Hematopoietic multipotent progenitor cell treated with erythropoietin and hydrocortisone succinate and interleukin-3 and kit ligand, for 8 days (in vitro differentiated cells): ENCODE measurements at regions not wholly inside any gene's neighbourhood (a gene's known extent, or its start where the extent isn't known, plus 50 kb on each side); places are given as distances from the start of the nearest gene placed in this dataset.
"Not testable (repeated sequence)": the region's sequence is repeated elsewhere in the genome, so short reads cannot be mapped to it uniquely, and the experiment has no call there.

Experiments used
- DNase-seq: peaks from one replicate; pipeline ENCODE4 v3.0.0-alpha.2; 2015

GRCh38 chr4:23504083-23504482, 385.8 kb downstream of the PPARGC1A start:
- DNase-seq: no peak

- DNase-seq: no peak
Observed at GRCh38 chr4:23500894-23501449, 388.9 kb downstream of the PPARGC1A start.

- no peak for DNase-seq
Observed at GRCh38 chr4:23485801-23486200, 404.0 kb downstream of the PPARGC1A start.

DNA sequence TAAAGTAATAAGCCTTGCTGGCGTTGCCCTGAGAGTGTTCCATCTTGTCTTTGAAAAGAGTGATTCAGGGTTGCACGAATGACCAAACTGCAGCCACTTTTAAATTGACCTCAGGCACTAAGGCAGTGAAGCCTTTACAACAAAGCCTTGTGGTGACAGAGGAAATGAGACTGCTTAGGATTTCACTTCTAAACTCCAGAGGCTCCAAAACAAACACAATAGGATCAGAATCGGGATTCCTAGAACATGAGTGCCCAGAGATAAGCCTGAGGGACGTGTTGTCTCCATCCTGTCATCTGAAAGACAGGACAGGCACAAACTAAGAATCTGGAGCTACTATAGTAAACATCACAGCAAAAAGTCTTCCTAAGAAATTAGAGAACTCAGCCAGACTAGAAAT, 405.2 kb downstream of the PPARGC1A start:
- DNase-seq: no peak

DNA sequence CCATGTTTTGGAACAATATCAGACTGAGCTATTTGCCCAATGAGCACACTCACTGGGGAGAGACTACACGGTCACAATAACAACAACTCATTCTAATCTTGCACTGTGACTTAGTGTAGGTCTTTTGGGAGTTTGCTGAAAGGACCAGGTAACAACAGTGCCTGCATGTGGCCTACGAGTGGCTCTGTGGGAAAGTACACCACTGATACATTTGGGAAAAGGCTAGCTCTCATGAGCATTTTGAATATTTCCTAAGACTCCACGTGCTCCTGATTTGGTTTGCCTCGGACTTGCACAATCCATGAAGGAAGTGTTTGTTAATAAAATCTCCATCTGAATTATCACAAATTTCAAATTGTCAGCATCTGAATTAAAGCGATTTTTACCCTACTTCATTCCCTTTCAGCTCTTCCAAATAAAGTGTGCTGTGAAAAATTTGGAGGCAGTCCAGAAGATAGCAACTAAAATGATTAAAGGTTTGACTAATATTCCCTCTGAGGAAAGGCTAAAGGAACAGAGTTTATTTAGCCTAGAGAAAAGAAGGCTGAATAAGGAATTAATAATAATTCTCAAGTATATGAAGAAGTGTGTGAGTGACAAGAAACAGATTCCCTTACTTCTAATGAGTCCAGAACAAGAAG, 406.4 kb downstream of the PPARGC1A start:
- DNase-seq: no peak

DNA sequence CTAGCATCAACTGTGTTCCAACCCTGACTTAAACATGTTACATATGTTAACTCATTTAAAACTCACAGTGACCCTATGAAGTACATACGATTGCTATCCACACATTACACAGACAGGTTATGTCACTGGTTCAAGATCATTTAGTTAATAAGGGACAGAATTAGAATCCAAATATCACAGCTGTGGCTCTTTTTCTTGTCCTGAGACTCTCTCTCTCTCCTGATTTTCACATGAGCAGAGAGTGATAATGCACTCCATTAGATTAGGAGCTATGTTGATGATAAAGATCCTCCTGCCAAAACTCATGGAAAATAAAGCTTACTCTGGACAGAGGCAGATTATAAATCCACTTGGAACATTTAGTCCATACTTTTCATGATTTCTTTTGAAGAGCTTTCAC, 408.3 kb downstream of the PPARGC1A start:
- DNase-seq: no peak

DNA sequence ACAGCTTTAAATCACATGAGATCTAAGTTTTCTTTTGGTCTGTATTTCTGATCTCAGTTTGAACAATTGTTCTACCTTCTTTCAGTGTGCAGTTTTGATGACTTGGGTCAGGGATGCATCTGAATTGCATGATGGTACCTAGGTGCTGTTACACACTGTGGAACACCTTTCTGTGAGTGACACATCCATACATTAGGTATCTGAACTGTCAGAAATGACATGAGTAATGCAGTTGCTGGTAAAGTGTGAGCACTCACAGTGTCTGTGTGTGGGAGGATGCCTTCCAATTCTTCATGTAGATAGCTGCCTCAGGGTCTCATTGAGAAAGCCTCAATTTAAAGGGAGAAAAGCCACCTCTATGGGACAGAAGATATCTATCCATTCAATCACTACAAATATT, 411.9 kb downstream of the PPARGC1A start:
- no peak for DNase-seq

- DNase-seq: no peak
Observed at GRCh38 chr4:23476515-23477090, 413.2 kb downstream of the PPARGC1A start.

DNA sequence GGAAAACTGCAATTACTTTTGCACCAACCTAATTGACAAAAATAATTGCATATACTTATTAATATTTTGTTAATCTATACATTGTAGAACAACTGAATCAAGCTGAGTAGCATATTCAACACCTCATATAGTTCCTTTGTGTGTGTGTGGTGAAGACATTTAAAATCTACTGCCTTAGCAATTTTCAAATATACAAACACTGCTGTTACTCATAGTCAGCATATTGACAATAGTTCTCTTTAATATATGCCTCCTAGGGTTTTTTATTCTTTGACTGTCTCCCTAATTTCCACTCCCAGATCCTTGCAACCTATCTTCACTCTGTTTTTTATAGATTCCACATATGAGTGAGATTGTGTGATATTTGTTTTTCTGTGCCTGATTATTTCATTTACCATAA, 426.8 kb downstream of the PPARGC1A start:
- DNase-seq: no peak

DNA sequence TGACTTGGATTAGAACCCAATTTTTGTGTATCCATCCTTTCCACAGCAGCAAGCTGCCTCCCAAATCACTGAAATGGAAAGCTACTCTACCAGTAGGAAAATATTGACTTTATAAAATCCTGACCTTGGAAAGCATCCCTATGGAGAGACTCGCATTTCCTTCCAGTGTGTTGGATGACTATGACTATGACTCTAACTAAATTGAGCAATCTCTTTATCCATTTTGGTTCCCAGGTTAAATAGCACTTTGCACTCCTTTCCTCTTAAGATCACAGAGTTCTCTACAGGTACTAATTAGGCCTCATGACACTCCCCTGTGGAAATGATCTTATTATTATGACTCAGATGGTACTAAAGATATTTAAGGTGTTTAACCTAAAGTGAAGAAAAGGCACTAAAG, 431.8 kb downstream of the PPARGC1A start:
- DNase-seq: no peak

DNA sequence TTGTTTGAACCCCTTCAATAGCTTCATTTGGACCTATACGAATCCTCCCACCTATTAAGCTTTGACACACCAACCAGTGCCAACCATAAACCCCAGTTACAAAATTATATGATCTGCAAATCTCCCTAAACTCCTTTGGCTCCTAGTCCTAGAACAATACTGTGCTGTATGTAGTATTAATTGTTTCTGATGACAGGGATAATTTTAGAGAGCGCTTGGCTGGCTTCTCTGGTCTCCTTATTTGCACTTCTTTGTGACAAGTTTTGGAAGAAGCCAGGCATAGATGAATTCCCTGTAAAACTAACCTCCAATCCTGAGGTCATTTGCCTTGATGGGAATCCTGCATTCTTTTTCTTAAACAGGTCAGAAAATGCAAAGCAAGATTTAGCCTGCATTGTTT, 433.0 kb downstream of the PPARGC1A start:
- DNase-seq: no peak

- DNase-seq: no peak
Observed at GRCh38 chr4:23455456-23456158, 434.2 kb downstream of the PPARGC1A start.

GRCh38 chr4:23441530-23442069, 448.2 kb downstream of the PPARGC1A start:
- no peak for DNase-seq

GRCh38 chr4:23438764-23439163, 451.1 kb downstream of the PPARGC1A start:
- DNase-seq: no peak

DNA sequence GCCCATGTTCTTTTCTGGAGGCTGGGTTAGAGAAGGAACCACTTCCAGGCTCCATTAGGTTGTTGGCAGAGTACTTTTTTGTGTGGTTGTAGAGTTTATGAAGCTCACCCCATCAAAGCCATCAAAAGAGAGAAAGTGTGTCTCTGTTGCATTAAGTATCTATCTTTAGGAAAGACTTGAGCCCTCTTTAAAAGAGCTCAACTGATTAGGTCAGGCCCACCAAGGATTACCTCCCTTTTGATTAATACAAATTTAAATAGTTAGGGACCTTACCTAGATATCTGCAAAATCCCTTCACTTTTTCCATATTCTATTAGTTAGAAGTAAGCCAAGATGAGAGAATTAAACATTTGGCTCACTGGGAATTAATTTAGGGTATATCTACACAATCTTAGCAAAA, 460.4 kb downstream of the PPARGC1A start:
- DNase-seq: no peak

DNA sequence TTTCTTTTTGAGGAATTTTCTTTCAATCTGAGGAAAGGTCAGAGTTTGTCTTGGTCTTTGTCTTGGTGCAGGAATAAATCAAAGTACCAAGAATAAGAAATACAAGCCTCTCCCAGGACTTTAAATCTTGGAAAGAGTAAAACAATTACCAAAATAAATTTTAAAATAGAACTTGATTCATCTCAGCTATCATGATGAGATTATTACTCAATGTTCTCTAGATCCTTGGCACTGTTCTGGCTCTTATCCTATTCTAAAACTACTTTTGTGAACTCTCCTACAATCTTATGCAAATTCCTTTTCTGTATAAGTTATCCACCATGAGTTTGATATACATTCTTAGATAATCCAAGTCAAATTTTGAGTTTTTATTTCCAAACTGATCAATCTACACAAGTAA, 464.3 kb downstream of the PPARGC1A start:
- DNase-seq: no peak

DNA sequence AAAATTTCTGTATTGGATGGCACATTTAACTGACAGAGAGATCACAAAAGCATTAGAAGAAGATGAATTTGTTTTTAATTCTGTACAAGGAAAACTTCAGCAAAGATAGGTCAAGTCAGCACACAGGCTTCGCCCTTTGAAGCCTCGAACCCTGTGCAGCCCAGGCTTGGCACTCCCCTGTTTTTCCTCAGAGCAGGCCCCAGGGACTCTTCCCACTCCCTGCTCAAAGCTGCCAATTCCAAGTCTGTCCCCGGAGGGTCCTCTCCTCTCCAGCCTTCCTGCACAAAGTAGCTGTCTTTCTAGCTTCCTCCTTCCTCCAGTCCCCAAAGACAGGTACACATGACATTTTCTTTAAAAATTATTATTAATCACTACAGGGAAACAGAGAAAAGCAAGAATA, 466.3 kb downstream of the PPARGC1A start:
- DNase-seq: no peak

DNA sequence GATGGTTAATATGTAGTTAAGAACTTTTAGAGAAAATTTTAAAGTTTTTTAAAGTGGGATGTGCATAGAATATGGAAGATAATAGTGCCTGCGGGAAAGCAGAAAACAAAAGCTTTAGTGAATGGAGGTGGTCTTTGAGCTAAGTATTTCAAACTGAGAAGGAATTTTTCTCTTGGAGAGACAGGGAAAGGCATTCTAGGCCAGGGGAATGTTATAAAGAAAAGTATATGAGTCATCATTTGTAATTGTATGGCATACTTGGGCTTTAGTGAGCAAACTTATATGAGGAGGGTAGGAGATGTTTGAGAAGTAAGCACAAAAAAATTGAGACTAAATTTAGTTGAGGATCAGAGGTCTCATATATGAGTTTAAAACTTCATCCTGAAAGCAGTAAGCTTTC, 467.0 kb downstream of the PPARGC1A start:
- no peak for DNase-seq

DNA sequence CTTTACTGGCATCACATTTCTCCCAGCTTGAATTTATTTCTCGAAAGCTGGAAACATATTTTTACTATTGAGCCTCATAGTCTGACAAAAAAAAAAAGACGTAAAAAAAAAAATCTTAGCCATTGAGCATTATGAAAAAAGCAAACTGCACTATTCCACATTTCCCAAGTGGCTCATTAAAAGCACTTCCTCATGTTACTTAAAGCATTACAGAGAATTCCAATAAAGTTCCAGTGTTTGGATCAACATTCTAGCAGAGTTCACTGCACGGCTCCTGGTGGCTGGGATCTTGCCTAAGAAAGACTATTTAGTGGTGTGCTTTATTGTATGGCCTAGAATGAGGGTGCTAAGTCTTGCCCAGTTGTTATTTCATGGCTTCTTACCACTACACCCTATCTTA, 476.2 kb downstream of the PPARGC1A start:
- no peak for DNase-seq

DNA sequence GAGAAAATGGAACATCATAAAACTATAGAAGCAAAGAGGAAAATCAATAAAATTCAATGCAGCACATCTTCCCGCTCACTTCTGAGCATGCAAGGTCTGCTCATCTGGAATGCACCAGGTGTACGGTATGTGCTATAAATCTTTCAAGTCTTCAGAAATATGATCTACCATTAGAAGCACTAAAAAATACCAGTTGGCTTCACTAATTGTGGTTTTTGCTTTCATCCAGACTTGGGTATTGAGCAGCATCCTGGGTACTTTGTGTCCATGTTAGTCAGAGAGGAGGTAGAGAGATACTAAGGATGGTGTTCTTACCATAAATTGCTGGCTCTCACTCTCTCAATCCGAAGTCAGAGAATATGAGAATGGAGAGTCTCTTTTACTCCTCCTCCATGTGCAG, 477.1 kb downstream of the PPARGC1A start:
- no peak for DNase-seq

DNA sequence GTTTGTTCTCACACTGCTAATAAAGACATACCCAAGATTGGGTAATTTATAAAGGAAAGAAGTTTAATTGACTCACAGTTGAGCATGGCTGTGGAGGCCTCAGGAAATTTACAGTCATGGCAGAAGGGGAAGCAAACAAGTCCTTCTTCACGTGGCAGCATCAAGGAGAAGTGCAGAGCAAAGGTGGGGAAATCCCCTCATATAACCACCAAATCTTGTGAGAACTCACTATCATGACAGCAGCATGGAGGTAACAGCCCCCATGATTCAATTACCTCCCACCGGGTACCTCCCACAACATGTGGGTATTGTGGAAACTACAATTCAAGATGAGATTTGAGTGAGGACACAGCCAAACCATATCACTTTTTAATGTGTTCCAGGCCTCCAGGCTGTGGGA, 480.9 kb downstream of the PPARGC1A start:
- not testable (repeated sequence) for DNase-seq

DNA sequence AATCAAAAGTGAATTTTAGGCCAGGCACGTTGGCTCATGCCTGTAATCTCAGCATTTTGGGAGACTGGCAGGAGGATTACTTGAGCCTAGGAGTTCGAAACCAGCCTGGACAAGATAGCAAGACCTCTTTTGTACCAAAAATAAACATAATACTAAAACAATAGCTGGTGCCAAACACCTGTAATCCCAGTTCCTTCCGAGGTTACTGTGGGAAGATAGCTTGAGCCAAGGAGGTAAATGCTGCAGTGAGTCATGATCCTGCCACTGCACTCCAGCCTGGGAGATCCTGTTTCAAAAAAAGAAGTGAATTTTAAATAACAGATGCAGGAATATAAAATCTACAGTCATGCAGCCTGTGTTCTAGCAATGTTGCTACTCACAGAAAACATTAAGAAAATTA, 488.3 kb downstream of the PPARGC1A start:
- no peak for DNase-seq

DNA sequence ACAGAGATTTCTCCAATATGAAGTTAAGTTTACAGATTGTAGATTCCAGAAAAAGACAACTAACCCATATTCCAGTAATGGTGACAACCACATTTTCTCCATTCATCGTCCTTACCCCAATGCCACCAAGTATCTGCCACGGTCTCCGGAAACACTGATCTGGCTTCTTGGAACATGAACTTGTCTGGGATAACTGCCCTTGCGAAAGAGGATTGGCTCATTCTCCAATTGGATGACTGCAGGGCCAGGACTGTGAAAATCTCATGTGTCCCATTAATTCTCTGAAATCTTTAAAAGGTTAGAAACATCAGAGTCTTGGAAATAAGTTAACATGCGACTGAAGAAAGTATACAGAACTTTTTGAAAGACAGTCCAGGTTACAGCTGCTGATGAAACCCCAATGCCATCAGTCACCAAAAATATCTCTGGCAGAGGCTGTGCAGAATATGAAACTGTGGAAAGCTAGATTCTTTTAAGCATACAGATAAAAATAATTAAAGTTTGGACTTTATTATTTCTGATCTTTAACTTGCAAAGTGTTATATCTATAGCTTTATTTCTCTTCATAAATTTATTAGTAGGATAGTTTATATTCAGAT, 496.9 kb downstream of the PPARGC1A start:
- DNase-seq: no peak

- no peak for DNase-seq
Observed at GRCh38 chr4:23390246-23390645, 499.6 kb downstream of the PPARGC1A start.
